Stimulated activated naive B cell treated with anti-CD40 and anti-IgM and Interleukin-4, amounts not matched to agents 10 μg/mL and 1 μg/mL and 100 μg/mL, for 72 hours (primary cell): ENCODE measurements at regions not wholly inside any gene's neighbourhood (a gene's known extent, or its start where the extent isn't known, plus 50 kb on each side); places are given as distances from the start of the nearest gene placed in this dataset.
"Not testable (repeated sequence)": the region's sequence is repeated elsewhere in the genome, so short reads cannot be mapped to it uniquely, and the experiment has no call there.

ENCODE experiments used
- ATAC-seq, 2 donors: fragments of 150-1000 bp; cut with Tn5 transposase; replicated peaks; 2 replicates each; pipeline ENCODE4 v1.10.0; 2021; ENCODE audit warnings: moderate library complexity in 1 of 2
- DNase-seq: peaks from one replicate; pipeline ENCODE4 v3.0.0; 2021
- H3K27ac Mint-ChIP-seq: one replicate; pipeline ENCODE4 v1.8.0; 2022; ENCODE audit warnings: mild to moderate bottlenecking, mixed read lengths
- H3K27me3 Mint-ChIP-seq, 2 donors: one replicate each; pipeline ENCODE4 v1.8.0; 2022; ENCODE audit warnings: mixed read lengths in 2 of 2
- H3K36me3 Mint-ChIP-seq, 2 donors: one replicate each; pipeline ENCODE4 v1.8.0; 2022; ENCODE audit warnings: mixed read lengths in 2 of 2, mild to moderate bottlenecking in 1 of 2
- H3K4me1 Mint-ChIP-seq, 2 donors: one replicate each; pipeline ENCODE4 v1.8.0; 2022; ENCODE audit warnings: mixed read lengths in 2 of 2, mild to moderate bottlenecking in 1 of 2
- H3K4me3 Mint-ChIP-seq, 2 donors: one replicate each; pipeline ENCODE4 v1.8.0; 2022; ENCODE audit warnings: mild to moderate bottlenecking in 2 of 2, mixed read lengths in 2 of 2, moderate library complexity in 1 of 2
- H3K9me3 Mint-ChIP-seq, 2 donors: one replicate each; pipeline ENCODE4 v1.8.0; 2022; ENCODE audit warnings: mixed read lengths in 2 of 2, mild to moderate bottlenecking in 1 of 2

DNA sequence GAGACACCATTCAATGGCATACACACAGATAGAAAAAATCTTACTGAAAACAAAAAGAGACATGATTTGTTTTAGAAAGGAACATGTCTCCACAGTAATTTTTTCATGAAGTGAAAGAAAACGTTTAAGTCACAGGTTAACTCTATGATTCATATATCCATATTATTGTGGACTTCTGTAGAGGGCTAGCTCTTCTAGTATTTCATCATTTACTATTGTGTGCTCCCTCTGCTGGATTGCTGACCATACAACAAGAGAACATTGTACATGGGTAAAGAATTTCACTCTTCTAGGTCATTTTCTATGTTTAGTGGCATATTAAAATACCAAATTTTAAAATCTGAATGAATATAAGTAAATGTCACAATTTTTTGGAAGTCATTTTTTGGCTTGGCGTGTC is 91.8 kb upstream of the POU3F4 start:
- H3K4me3 Mint-ChIP-seq, result no peak overlapping the region
- H3K4me1 Mint-ChIP-seq, result no peaks in the 10 kb centered on the region
- peak in 1 of 2 donors; percentile 38 for ATAC-seq
- H3K9me3 Mint-ChIP-seq, result no peaks in the 10 kb centered on the region
- no peak overlapping the region for H3K27ac Mint-ChIP-seq
- no peaks in the 10 kb centered on the region for H3K36me3 Mint-ChIP-seq
- H3K27me3 Mint-ChIP-seq, result no peaks in the 10 kb centered on the region
- no peak for DNase-seq

GRCh38 chrX:83419030-83419792 is 88.9 kb upstream of the POU3F4 start:
- H3K27me3 Mint-ChIP-seq, result no peaks in the 10 kb centered on the region
- peaks cover 5 to 6% of the 10 kb centered on the region in 2 donors for H3K9me3 Mint-ChIP-seq
- no peaks in the 10 kb centered on the region for H3K4me1 Mint-ChIP-seq
- no peaks in the 10 kb centered on the region for H3K36me3 Mint-ChIP-seq
- no peak overlapping the region for H3K27ac Mint-ChIP-seq
- DNase-seq (no peak), ATAC-seq (no peak)
- no peak overlapping the region for H3K4me3 Mint-ChIP-seq

GRCh38 chrX:83422836-83423235 is 85.3 kb upstream of the POU3F4 start:
- no peak for ATAC-seq
- no peak overlapping the region for H3K27ac Mint-ChIP-seq
- H3K4me3 Mint-ChIP-seq, result no peak overlapping the region
- H3K9me3 Mint-ChIP-seq, result peaks cover 5 to 6% of the 10 kb centered on the region in 2 donors
- H3K36me3 Mint-ChIP-seq, result no peaks in the 10 kb centered on the region
- no peaks in the 10 kb centered on the region for H3K4me1 Mint-ChIP-seq
- H3K27me3 Mint-ChIP-seq, result no peaks in the 10 kb centered on the region
- no peak for DNase-seq

- not testable (repeated sequence) for H3K9me3 Mint-ChIP-seq, H3K4me3 Mint-ChIP-seq, DNase-seq, H3K4me1 Mint-ChIP-seq, H3K36me3 Mint-ChIP-seq, H3K27ac Mint-ChIP-seq, H3K27me3 Mint-ChIP-seq, ATAC-seq
Measured at GRCh38 chrX:83442552-83442951, 65.5 kb upstream of the POU3F4 start.

DNA sequence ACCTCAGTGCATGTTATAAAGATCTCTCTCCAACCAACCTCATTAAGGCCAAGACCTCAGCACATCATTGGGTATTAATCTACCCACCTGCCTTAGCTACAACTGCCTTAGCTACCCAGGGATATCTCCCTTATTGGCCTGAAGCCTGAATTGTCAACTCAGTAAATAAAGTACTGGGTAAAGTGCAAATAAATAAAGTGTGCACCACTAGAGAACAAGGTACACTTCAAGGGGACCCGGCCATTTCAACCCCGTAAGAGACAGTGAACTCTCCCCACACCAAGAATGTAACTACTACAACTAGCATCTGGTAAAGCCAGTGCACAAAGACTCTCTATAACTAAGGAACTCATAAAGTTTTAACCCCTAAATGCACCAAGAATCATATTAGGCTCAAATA is 61.7 kb upstream of the POU3F4 start:
- Mint-ChIP-seq H3K36me3 (no peaks in the 10 kb centered on the region), H3K27ac (no peak overlapping the region), H3K4me1 (no peaks in the 10 kb centered on the region), H3K27me3 (no peaks in the 10 kb centered on the region), H3K9me3 (peaks cover 0 to 6% of the 10 kb centered on the region in 2 donors), H3K4me3 (no peak overlapping the region)
- no peak for ATAC-seq
- DNase-seq, result no peak
